IMR-90 (cell line): ENCODE measurements at regions not wholly inside any gene's neighbourhood (a gene's known extent, or its start where the extent isn't known, plus 50 kb on each side); places are given as distances from the start of the nearest gene placed in this dataset.

Source experiments
- BHLHE40 ChIP-seq: fragments of 150-350 bp; IDR thresholded peaks from 2 replicates; pipeline ENCODE4 v1.6.1; 2016; ENCODE audit warnings: mild to moderate bottlenecking, low read depth, low read length
- CEBPB ChIP-seq: IDR thresholded peaks from 2 replicates; pipeline ENCODE4 v1.6.1; 2012; ENCODE audit warnings: low read depth, low read length, improper control_type of control experiment
- MAZ ChIP-seq: IDR thresholded peaks from 2 replicates; pipeline ENCODE4 v1.6.1; 2012; ENCODE audit warnings: low read depth, mild to moderate bottlenecking, low read length, improper control_type of control experiment, moderate library complexity, borderline replicate concordance
- NFE2L2 ChIP-seq: fragments of 150-350 bp; IDR thresholded peaks from 2 replicates; pipeline ENCODE4 v1.6.1; 2016; ENCODE audit warnings: low read depth, mild to moderate bottlenecking, low read length
- POLR2A ChIP-seq: IDR thresholded peaks from 2 replicates; pipeline ENCODE4 v1.6.1; 2012; ENCODE audit warnings: mild to moderate bottlenecking, low read depth, low read length
- RAD21 ChIP-seq: IDR thresholded peaks from 2 replicates; pipeline ENCODE4 v1.6.1; 2012; ENCODE audit warnings: low read length, improper control_type of control experiment
- RCOR1 ChIP-seq: IDR thresholded peaks from 2 replicates; pipeline ENCODE4 v1.6.1; 2012; ENCODE audit warnings: mild to moderate bottlenecking, low read length, improper control_type of control experiment; ENCODE audit not compliant: insufficient replicate concordance
- RFX5 ChIP-seq: IDR thresholded peaks from 2 replicates; pipeline ENCODE4 v1.8.0; 2012; ENCODE audit warnings: low read depth, mild to moderate bottlenecking, low read length, moderate library complexity
- SMC3 ChIP-seq: fragments of 150-350 bp; IDR thresholded peaks from 2 replicates; pipeline ENCODE4 v1.6.1; 2016; ENCODE audit warnings: low read depth, mild to moderate bottlenecking, antibody characterized with exemption, low read length, moderate library complexity
- TF ChIP-seq, protein P1 (sequence below): conservative IDR thresholded peaks from 2 replicates; pipeline ENCODE4 v1.5.1; 2012; ENCODE audit warnings: mild to moderate bottlenecking, low read depth, low read length, improper control_type of control experiment
- TF ChIP-seq, protein P2 (sequence below): fragments of 150-350 bp; IDR thresholded peaks from 2 replicates; pipeline ENCODE4 v1.6.1; 2017; ENCODE audit warnings: mild to moderate bottlenecking, antibody characterized with exemption, low read length, low read depth
- TF ChIP-seq, protein P3 (sequence below): fragments of 150-350 bp; IDR thresholded peaks from 2 replicates; pipeline ENCODE4 v1.6.1; 2016; ENCODE audit warnings: low read depth, mild to moderate bottlenecking, low read length, moderate library complexity, borderline replicate concordance

DNA sequence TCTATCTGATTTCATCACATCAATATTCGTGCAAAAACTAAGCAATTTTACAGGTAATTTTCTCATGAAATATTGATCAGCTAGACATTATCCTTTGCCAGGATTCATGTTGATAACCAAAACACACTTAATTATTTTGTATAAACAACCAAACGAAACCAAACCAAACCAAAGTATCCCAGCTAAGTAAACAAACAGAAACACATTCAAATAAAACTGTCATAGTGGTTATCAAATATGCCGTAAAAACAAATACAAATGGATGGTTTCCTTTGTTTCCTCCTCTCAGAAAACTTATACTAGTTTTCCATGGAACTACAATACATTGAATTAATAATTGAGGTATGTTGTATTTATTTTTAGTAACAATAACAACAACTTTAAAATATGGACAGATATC, 777.4 kb downstream of the DSC3 start:
- TF ChIP-seq MAZ: no peak
- TF ChIP-seq, protein P1, sequence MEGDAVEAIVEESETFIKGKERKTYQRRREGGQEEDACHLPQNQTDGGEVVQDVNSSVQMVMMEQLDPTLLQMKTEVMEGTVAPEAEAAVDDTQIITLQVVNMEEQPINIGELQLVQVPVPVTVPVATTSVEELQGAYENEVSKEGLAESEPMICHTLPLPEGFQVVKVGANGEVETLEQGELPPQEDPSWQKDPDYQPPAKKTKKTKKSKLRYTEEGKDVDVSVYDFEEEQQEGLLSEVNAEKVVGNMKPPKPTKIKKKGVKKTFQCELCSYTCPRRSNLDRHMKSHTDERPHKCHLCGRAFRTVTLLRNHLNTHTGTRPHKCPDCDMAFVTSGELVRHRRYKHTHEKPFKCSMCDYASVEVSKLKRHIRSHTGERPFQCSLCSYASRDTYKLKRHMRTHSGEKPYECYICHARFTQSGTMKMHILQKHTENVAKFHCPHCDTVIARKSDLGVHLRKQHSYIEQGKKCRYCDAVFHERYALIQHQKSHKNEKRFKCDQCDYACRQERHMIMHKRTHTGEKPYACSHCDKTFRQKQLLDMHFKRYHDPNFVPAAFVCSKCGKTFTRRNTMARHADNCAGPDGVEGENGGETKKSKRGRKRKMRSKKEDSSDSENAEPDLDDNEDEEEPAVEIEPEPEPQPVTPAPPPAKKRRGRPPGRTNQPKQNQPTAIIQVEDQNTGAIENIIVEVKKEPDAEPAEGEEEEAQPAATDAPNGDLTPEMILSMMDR: no peak
- TF ChIP-seq, protein P2, sequence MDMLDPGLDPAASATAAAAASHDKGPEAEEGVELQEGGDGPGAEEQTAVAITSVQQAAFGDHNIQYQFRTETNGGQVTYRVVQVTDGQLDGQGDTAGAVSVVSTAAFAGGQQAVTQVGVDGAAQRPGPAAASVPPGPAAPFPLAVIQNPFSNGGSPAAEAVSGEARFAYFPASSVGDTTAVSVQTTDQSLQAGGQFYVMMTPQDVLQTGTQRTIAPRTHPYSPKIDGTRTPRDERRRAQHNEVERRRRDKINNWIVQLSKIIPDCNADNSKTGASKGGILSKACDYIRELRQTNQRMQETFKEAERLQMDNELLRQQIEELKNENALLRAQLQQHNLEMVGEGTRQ: no peak
- no peak for TF ChIP-seq BHLHE40
- no peak for TF ChIP-seq POLR2A
- TF ChIP-seq RAD21: no peak
- TF ChIP-seq RCOR1: no peak
- TF ChIP-seq, protein P3, sequence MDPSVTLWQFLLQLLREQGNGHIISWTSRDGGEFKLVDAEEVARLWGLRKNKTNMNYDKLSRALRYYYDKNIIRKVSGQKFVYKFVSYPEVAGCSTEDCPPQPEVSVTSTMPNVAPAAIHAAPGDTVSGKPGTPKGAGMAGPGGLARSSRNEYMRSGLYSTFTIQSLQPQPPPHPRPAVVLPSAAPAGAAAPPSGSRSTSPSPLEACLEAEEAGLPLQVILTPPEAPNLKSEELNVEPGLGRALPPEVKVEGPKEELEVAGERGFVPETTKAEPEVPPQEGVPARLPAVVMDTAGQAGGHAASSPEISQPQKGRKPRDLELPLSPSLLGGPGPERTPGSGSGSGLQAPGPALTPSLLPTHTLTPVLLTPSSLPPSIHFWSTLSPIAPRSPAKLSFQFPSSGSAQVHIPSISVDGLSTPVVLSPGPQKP: no peak
- TF ChIP-seq CEBPB: no peak
- TF ChIP-seq RFX5: no peak
- TF ChIP-seq SMC3: no peak
- TF ChIP-seq NFE2L2: no peak
